Mesenchymal stem cell (in vitro differentiated cells and primary cell): ENCODE measurements at regions not wholly inside any gene's neighbourhood (a gene's known extent, or its start where the extent isn't known, plus 50 kb on each side); places are given as distances from the start of the nearest gene placed in this dataset.

Source experiments
- DNase-seq: peaks from one replicate; pipeline ENCODE4 v3.0.0-alpha.2; 2013
- H2AFZ ChIP-seq: one replicate; pipeline ENCODE4 v1.6.1; 2013; ENCODE audit warnings: low read depth, mild to moderate bottlenecking, control low read depth, inconsistent platforms, low read length, moderate library complexity
- H2AK5ac ChIP-seq: 2 replicates; pipeline ENCODE4 v1.6.1; 2013; ENCODE audit warnings: low read length, moderate library complexity, mild to moderate bottlenecking, inconsistent platforms; ENCODE audit not compliant: severe bottlenecking
- H2BK120ac ChIP-seq: one replicate; pipeline ENCODE4 v1.6.1; 2013; ENCODE audit warnings: low read depth, mild to moderate bottlenecking, inconsistent platforms, low read length, moderate library complexity
- H2BK12ac ChIP-seq, 2 experiments: one replicate each; pipeline ENCODE4 v1.6.1; 2013; ENCODE audit warnings: inconsistent platforms in 2 of 2, low read length in 2 of 2, mild to moderate bottlenecking in 2 of 2, moderate library complexity in 2 of 2, control low read depth in 1 of 2
- H2BK15ac ChIP-seq: one replicate; pipeline ENCODE4 v1.6.1; 2013; ENCODE audit warnings: mild to moderate bottlenecking, low read depth, inconsistent platforms; ENCODE audit not compliant: poor library complexity, severe bottlenecking
- H2BK5ac ChIP-seq: 2 replicates; pipeline ENCODE4 v1.6.1; 2013; ENCODE audit warnings: low read depth, mild to moderate bottlenecking, low read length, control low read depth, inconsistent platforms; ENCODE audit not compliant: poor library complexity, severe bottlenecking
- H3K14ac ChIP-seq, 2 experiments: one replicate each; pipeline ENCODE4 v1.6.1; 2013; ENCODE audit warnings: inconsistent platforms in 2 of 2, low read length in 2 of 2, control low read depth in 1 of 2, mild to moderate bottlenecking in 1 of 2, moderate library complexity in 1 of 2
- H3K18ac ChIP-seq, 2 experiments: one replicate each; pipeline ENCODE4 v1.6.1; 2013; ENCODE audit warnings: inconsistent platforms in 2 of 2, low read length in 2 of 2, control low read depth in 1 of 2, low read depth in 1 of 2, mild to moderate bottlenecking in 1 of 2
- H3K23ac ChIP-seq, 2 experiments: one replicate each; pipeline ENCODE4 v1.6.1; 2013; ENCODE audit warnings: inconsistent platforms in 2 of 2, low read length in 2 of 2, mild to moderate bottlenecking in 2 of 2, moderate library complexity in 2 of 2, control low read depth in 1 of 2
- H3K27ac ChIP-seq: 2 replicates; pipeline ENCODE4 v1.5.1; 2013; ENCODE audit warnings: mild to moderate bottlenecking, moderate library complexity, low read length, control low read depth, inconsistent platforms; ENCODE audit not compliant: poor library complexity, severe bottlenecking
- H3K27me3 ChIP-seq, 2 experiments: 2 replicates each; pipeline versions ENCODE4 v1.6.1 to v1.7.0; 2013; ENCODE audit warnings: low read length in 2 of 2, mild to moderate bottlenecking in 2 of 2, moderate library complexity in 2 of 2, control low read depth in 1 of 2, inconsistent platforms in 1 of 2; ENCODE audit not compliant: control insufficient read depth in 1 of 2, insufficient read depth in 1 of 2
- H3K36me3 ChIP-seq, 2 experiments: 2 replicates each; pipeline versions ENCODE4 v1.6.1 to v1.7.0; 2013; ENCODE audit warnings: low read length in 2 of 2, control low read depth in 1 of 2, inconsistent platforms in 1 of 2, low read depth in 1 of 2, mild to moderate bottlenecking in 1 of 2; ENCODE audit not compliant: insufficient read depth in 2 of 2, control insufficient read depth in 1 of 2
- H3K4ac ChIP-seq, 2 experiments: one replicate each; pipeline ENCODE4 v1.6.1; 2013; ENCODE audit warnings: inconsistent platforms in 2 of 2, low read length in 2 of 2, mild to moderate bottlenecking in 2 of 2, moderate library complexity in 2 of 2, control low read depth in 1 of 2, low read depth in 1 of 2
- H3K4me1 ChIP-seq: 2 replicates; pipeline ENCODE4 v1.6.1; 2013; ENCODE audit warnings: low read depth, low read length, control low read depth; ENCODE audit not compliant: control insufficient read depth, insufficient read depth
- H3K4me2 ChIP-seq: 2 replicates; pipeline ENCODE4 v1.6.1; 2013; ENCODE audit warnings: low read length, mild to moderate bottlenecking, inconsistent platforms; ENCODE audit not compliant: poor library complexity, severe bottlenecking
- H3K4me3 ChIP-seq, 2 experiments: 2 replicates each; pipeline versions ENCODE4 v1.5.1 to v1.7.0; 2013; ENCODE audit warnings: low read length in 2 of 2, mild to moderate bottlenecking in 2 of 2, control low read depth in 1 of 2, low read depth in 1 of 2; ENCODE audit not compliant: insufficient read depth in 1 of 2
- H3K79me1 ChIP-seq: replicated peaks from 2 replicates; pipeline ENCODE4 v1.6.1; 2013; ENCODE audit warnings: mild to moderate bottlenecking, control low read depth, low read length, inconsistent platforms; ENCODE audit not compliant: poor library complexity, severe bottlenecking
- H3K9ac ChIP-seq: 2 replicates; pipeline ENCODE4 v1.7.0; 2013; ENCODE audit warnings: mild to moderate bottlenecking, low read length, moderate library complexity
- H3K9me3 ChIP-seq: 2 replicates; pipeline ENCODE4 v1.7.0; 2013; ENCODE audit warnings: mild to moderate bottlenecking, low read length; ENCODE audit not compliant: control insufficient read depth
- H4K8ac ChIP-seq: one replicate; pipeline ENCODE4 v1.6.1; 2013; ENCODE audit warnings: inconsistent platforms, mild to moderate bottlenecking, low read length, moderate library complexity
- H4K91ac ChIP-seq: one replicate; pipeline ENCODE4 v1.6.1; 2013; ENCODE audit warnings: mild to moderate bottlenecking, low read length, inconsistent platforms
- WGBS: methylation state at CpG from one replicate; pipeline ENCODE4 v1.1.7; 2013; ENCODE audit warnings: mixed read lengths; 5-methylcytosine and 5-hydroxymethylcytosine counted together

- Histone ChIP-seq H3K79me1 (no peaks in the 10 kb centered on the region), H2AFZ (no peak overlapping the region), H3K18ac (no peak overlapping the region), H3K27ac (no peak overlapping the region), H4K8ac (no peak overlapping the region), H3K27me3 (no peaks in the 10 kb centered on the region), H3K4me2 (no peak overlapping the region), H2BK120ac (no peak overlapping the region), H3K4ac (no peak overlapping the region), H2BK5ac (no peak overlapping the region), H3K14ac (no peak overlapping the region), H3K36me3 (no peaks in the 10 kb centered on the region), H3K9me3 (no peaks in the 10 kb centered on the region), H3K23ac (no peak overlapping the region), H2BK12ac (no peak overlapping the region), H2AK5ac (no peak overlapping the region), H3K4me3 (no peak overlapping the region), H2BK15ac (no peak overlapping the region), H3K4me1 (no peaks in the 10 kb centered on the region), H3K9ac (no peak overlapping the region), H4K91ac (no peak overlapping the region)
- no peak for DNase-seq
- no CpG with 5 or more reads among the region's 1 CpG for WGBS
These were observed 160.6 kb downstream of the CYLD start for GRCh38 chr16:50902457-50902856.

- H3K9me3 ChIP-seq, result no peaks in the 10 kb centered on the region
- no peak overlapping the region for H2BK120ac ChIP-seq
- no peak for DNase-seq
- no peak overlapping the region for H3K14ac ChIP-seq
- no peaks in the 10 kb centered on the region for H3K27me3 ChIP-seq
- no peak overlapping the region for H4K8ac ChIP-seq
- no peak overlapping the region for H2AK5ac ChIP-seq
- no peak overlapping the region for H3K4me2 ChIP-seq
- H3K79me1 ChIP-seq, result no peaks in the 10 kb centered on the region
- H3K9ac ChIP-seq, result no peak overlapping the region
- no peak overlapping the region for H2BK5ac ChIP-seq
- H3K18ac ChIP-seq, result no peak overlapping the region
- no peak overlapping the region for H4K91ac ChIP-seq
- H3K36me3 ChIP-seq, result no peaks in the 10 kb centered on the region
- no peak overlapping the region for H2BK15ac ChIP-seq
- no peak overlapping the region for H3K27ac ChIP-seq
- H2AFZ ChIP-seq, result no peak overlapping the region
- no peak overlapping the region for H2BK12ac ChIP-seq
- H3K23ac ChIP-seq, result no peak overlapping the region
- no peak overlapping the region for H3K4me3 ChIP-seq
- H3K4ac ChIP-seq, result no peak overlapping the region
- H3K4me1 ChIP-seq, result no peaks in the 10 kb centered on the region
- WGBS, result 74% methylated on average over 2 of the region's 2 CpGs
These were observed 159.2 kb downstream of the CYLD start for GRCh38 chr16:50901062-50901461.

GRCh38 chr16:50900391-50900942 is 158.6 kb downstream of the CYLD start:
- H2AK5ac ChIP-seq, result no peak overlapping the region
- WGBS, result 68% methylated on average over 5 of the region's 5 CpGs
- H2BK5ac ChIP-seq, result no peak overlapping the region
- no peaks in the 10 kb centered on the region for H3K36me3 ChIP-seq
- H3K4ac ChIP-seq, result no peak overlapping the region
- no peak overlapping the region for H4K91ac ChIP-seq
- no peaks in the 10 kb centered on the region for H3K79me1 ChIP-seq
- H2AFZ ChIP-seq, result no peak overlapping the region
- no peaks in the 10 kb centered on the region for H3K9me3 ChIP-seq
- H3K4me2 ChIP-seq, result no peak overlapping the region
- H3K4me1 ChIP-seq, result no peaks in the 10 kb centered on the region
- no peaks in the 10 kb centered on the region for H3K27me3 ChIP-seq
- no peak overlapping the region for H2BK120ac ChIP-seq
- H3K14ac ChIP-seq, result no peak overlapping the region
- H3K9ac ChIP-seq, result no peak overlapping the region
- no peak overlapping the region for H3K23ac ChIP-seq
- no peak overlapping the region for H4K8ac ChIP-seq
- H2BK12ac ChIP-seq, result no peak overlapping the region
- H3K4me3 ChIP-seq, result no peak overlapping the region
- DNase-seq, result no peak
- H3K27ac ChIP-seq, result no peak overlapping the region
- no peak overlapping the region for H2BK15ac ChIP-seq
- no peak overlapping the region for H3K18ac ChIP-seq

GRCh38 chr16:50899951-50900350 is 158.1 kb downstream of the CYLD start:
- Histone ChIP-seq H3K4ac (no peak overlapping the region), H3K14ac (no peak overlapping the region), H4K91ac (no peak overlapping the region), H2BK120ac (no peak overlapping the region), H3K23ac (no peak overlapping the region), H2AK5ac (no peak overlapping the region), H2BK5ac (no peak overlapping the region), H3K27ac (no peak overlapping the region), H3K36me3 (no peaks in the 10 kb centered on the region), H2AFZ (no peak overlapping the region), H3K4me1 (no peaks in the 10 kb centered on the region), H4K8ac (no peak overlapping the region), H3K9me3 (no peaks in the 10 kb centered on the region), H3K4me3 (no peak overlapping the region), H2BK12ac (no peak overlapping the region), H3K18ac (no peak overlapping the region), H3K79me1 (no peaks in the 10 kb centered on the region), H2BK15ac (no peak overlapping the region), H3K27me3 (no peaks in the 10 kb centered on the region), H3K9ac (no peak overlapping the region), H3K4me2 (no peak overlapping the region)
- WGBS, result 75% methylated on average over 2 of the region's 2 CpGs
- DNase-seq, result no peak
